RWPE2 (cell line): ENCODE measurements at regions not wholly inside any gene's neighbourhood (a gene's known extent, or its start where the extent isn't known, plus 50 kb on each side); places are given as distances from the start of the nearest gene placed in this dataset.
"Not testable (repeated sequence)": the region's sequence is repeated elsewhere in the genome, so short reads cannot be mapped to it uniquely, and the experiment has no call there.

Source experiments
- ATAC-seq: fragments of 200-7000 bp; cut with Tn5 transposase; 3 replicates; pipeline ENCODE4 v1.9.1; 2021; ENCODE audit warnings: low read depth
- DNase-seq: peaks from one replicate; pipeline ENCODE4 v3.0.0-alpha.2; 2020; ENCODE audit warnings: low spot score
- H3K27ac ChIP-seq: fragments of 450-650 bp; 2 replicates; pipeline ENCODE4 v1.5.1; 2017; ENCODE audit warnings: mild to moderate bottlenecking; ENCODE audit not compliant: poor library complexity, severe bottlenecking
- H3K27me3 ChIP-seq: fragments of 250-450 bp; sonication (Bioruptor Pico); 2 replicates; pipeline ENCODE4 v1.5.1; 2021; ENCODE audit warnings: mild to moderate bottlenecking, moderate library complexity; ENCODE audit not compliant: insufficient read depth, poor library complexity, severe bottlenecking
- H3K36me3 ChIP-seq: fragments of 250-450 bp; sonication (Bioruptor Pico); 2 replicates; pipeline ENCODE4 v1.5.1; 2020; ENCODE audit warnings: low read depth, mild to moderate bottlenecking, moderate library complexity
- H3K4me1 ChIP-seq: fragments of 250-450 bp; sonication (Bioruptor Pico); 2 replicates; pipeline ENCODE4 v1.5.1; 2021; ENCODE audit warnings: mild to moderate bottlenecking, moderate library complexity; ENCODE audit not compliant: insufficient read depth, poor library complexity, severe bottlenecking
- H3K4me3 ChIP-seq: fragments of 250-450 bp; sonication (Bioruptor Pico); 2 replicates; pipeline ENCODE4 v1.5.1; 2021; ENCODE audit warnings: mild to moderate bottlenecking, moderate library complexity; ENCODE audit not compliant: severe bottlenecking
- H3K9me3 ChIP-seq: fragments of 250-450 bp; sonication (Bioruptor Pico); 2 replicates; pipeline ENCODE4 v1.5.1; 2021; ENCODE audit warnings: mild to moderate bottlenecking, moderate library complexity; ENCODE audit not compliant: severe bottlenecking
- TF ChIP-seq, protein P1 (sequence below): fragments of 450-650 bp; IDR thresholded peaks from one replicate; pipeline ENCODE4 v1.5.1; 2017; ENCODE audit warnings: mild to moderate bottlenecking, moderate library complexity; ENCODE audit not compliant: poor library complexity, severe bottlenecking

DNA sequence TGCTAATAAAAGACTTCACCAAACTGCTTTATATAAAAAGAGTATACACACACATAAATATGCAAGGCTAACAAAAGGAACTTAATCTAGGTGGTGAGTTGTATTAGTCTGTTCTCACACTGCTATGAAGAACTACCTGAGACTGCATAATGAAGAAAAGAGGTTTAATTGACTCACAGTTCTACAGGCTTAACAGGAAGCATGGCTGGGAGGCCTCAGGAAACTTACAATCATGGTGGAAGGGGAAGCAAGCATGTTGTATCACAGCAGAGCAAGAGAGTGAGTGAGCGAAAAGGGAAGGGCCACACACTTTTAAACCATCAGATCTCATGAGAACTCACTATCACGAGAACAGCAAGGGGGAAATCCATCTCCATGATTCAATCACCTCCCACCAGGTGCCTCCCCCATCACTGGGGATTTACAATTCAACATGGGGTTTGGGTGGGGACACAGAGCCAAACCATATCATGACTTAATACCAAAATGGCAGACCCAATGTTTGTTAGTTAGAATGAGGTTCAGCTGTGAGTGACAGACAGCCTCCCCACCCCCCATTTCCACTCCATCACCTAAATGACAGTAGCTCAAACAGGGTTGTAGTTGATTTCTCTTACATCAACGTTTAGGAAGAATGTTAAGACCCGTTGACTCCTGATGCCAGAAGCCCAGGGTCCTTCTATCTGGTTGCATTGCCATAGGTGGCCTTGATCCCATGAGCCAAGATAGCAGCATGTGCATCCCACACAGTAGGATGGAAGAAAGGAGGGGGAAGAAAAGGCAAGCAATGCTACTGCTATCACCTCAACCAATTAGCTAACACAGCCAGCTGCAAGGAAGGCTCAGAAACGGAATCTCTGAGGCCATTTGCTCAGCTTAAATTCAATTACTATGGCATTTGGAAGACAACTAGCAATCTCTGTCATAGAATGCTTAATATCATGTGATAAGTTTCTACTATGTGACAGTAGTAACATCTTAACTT, 77.0 kb downstream of the CCDC71L start:
- no peak overlapping the region for H3K4me3 ChIP-seq
- no peaks in the 10 kb centered on the region for H3K4me1 ChIP-seq
- no peaks in the 10 kb centered on the region for H3K36me3 ChIP-seq
- H3K9me3 ChIP-seq: no peaks in the 10 kb centered on the region
- TF ChIP-seq, protein P1, sequence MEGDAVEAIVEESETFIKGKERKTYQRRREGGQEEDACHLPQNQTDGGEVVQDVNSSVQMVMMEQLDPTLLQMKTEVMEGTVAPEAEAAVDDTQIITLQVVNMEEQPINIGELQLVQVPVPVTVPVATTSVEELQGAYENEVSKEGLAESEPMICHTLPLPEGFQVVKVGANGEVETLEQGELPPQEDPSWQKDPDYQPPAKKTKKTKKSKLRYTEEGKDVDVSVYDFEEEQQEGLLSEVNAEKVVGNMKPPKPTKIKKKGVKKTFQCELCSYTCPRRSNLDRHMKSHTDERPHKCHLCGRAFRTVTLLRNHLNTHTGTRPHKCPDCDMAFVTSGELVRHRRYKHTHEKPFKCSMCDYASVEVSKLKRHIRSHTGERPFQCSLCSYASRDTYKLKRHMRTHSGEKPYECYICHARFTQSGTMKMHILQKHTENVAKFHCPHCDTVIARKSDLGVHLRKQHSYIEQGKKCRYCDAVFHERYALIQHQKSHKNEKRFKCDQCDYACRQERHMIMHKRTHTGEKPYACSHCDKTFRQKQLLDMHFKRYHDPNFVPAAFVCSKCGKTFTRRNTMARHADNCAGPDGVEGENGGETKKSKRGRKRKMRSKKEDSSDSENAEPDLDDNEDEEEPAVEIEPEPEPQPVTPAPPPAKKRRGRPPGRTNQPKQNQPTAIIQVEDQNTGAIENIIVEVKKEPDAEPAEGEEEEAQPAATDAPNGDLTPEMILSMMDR: no peak
- no peaks in the 10 kb centered on the region for H3K27me3 ChIP-seq
- no peak overlapping the region for H3K27ac ChIP-seq
- DNase-seq (no peak), ATAC-seq (no peak)

DNA sequence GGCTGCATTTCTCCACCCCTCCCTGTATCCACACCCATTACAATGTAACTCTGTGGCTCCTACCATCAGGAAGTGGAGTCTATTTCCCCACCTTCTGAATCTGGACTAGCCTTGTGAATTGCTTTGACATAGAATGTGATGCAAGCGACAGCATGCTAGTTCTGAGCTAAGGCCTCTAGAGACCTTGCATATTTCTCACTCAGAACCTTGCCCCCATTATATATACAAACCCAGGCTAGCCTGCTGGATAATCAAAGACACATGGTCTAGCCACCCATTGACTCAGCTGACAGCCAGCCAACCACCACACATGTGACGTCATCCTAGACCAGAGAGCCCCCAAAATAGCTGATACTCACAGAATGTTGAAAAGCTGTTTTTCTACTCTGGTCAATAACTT, 77.9 kb downstream of the CCDC71L start:
- DNase-seq (no peak), ATAC-seq (no peak)
- Histone ChIP-seq H3K9me3 (no peaks in the 10 kb centered on the region), H3K36me3 (no peaks in the 10 kb centered on the region), H3K4me1 (no peaks in the 10 kb centered on the region), H3K27me3 (no peaks in the 10 kb centered on the region), H3K27ac (no peak overlapping the region), H3K4me3 (no peak overlapping the region)
- TF ChIP-seq, protein P1: no peak

DNA sequence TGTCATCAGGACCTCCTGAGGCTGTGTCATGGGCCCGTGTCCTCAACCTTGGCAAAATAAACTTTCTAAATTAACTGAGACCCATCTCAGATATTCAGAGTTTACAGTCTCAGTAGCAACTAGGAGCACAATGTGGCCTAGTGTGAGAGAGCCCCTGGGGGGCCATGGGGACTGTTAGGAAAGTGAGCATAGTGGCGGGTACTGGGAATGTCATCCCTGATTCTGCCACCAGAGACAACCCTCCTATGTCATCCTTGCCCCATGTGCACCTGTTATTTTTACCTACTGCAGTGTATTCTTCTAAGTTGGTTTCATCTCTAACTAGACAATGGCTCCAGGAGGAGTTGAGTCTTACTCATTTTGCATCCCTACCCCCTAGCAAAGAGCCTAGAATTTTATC, 78.6 kb downstream of the CCDC71L start:
- Histone ChIP-seq H3K9me3 (no peaks in the 10 kb centered on the region), H3K4me1 (no peaks in the 10 kb centered on the region), H3K36me3 (no peaks in the 10 kb centered on the region), H3K27me3 (no peaks in the 10 kb centered on the region), H3K4me3 (no peak overlapping the region), H3K27ac (no peak overlapping the region)
- TF ChIP-seq, protein P1: no peak
- DNase-seq (no peak), ATAC-seq (no peak)

DNA sequence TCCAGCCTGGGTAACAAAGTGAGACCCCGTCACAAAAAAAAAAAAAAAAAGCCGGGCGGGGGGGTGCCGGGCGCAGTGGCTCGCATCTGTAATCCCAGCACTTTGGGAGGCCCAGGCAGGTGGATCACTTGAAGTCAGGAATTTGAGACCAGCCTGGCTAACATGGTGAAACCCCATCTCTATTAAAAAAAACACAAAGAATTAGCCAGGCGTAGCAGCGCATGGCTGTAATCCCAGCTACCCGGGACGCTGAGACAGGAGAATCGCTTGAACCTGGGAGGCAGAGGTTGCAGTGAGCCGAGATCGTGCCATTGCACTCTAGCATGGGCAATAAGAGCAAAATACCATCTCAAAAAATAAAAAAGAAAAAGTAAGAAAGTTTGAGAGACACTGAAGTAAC, 81.9 kb downstream of the CCDC71L start:
- not testable (repeated sequence) for H3K9me3 ChIP-seq, H3K27me3 ChIP-seq, ATAC-seq, H3K4me3 ChIP-seq, H3K27ac ChIP-seq, H3K4me1 ChIP-seq, DNase-seq, H3K36me3 ChIP-seq

DNA sequence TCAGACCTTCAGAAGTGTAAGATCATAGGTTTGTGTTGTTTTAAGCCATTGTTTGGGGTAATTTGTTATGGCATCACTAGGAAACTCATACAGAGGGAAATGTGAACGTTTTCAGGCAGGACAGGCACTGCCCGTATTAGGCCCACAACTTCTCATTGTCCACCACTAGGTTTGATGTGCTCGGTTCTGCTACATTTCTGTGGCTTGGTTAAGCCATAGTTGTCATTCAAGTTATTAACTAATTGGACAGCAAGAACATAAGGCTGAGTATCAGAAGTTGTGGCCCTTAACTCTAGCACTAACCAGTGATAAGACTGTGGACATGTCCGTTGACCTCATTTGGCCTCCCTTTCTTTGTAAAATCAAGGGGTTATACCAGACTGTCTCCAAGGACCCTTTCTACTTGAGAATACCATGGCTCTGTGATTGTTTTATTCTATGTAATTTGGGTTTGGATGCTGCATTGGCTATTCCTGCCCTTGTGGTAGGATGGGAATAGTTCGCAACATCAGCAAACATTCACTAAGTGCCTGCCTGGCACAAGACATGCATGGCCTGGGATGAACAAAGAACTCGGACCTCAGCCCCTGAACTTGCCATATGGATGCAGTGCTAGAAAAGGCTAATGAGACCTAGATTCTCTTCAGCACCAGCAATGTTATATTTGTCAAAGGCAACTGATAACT, 85.7 kb downstream of the CCDC71L start:
- Histone ChIP-seq H3K36me3 (no peaks in the 10 kb centered on the region), H3K9me3 (no peaks in the 10 kb centered on the region), H3K4me3 (no peak overlapping the region), H3K27ac (no peak overlapping the region), H3K4me1 (no peaks in the 10 kb centered on the region), H3K27me3 (no peaks in the 10 kb centered on the region)
- DNase-seq (no peak), ATAC-seq (no peak)
- TF ChIP-seq, protein P1: no peak
